OCI-LY3 (cell line): ENCODE measurements at regions not wholly inside any gene's neighbourhood (a gene's known extent, or its start where the extent isn't known, plus 50 kb on each side); places are given as distances from the start of the nearest gene placed in this dataset.
"Not testable (repeated sequence)": the region's sequence is repeated elsewhere in the genome, so short reads cannot be mapped to it uniquely, and the experiment has no call there.

Experiments used
- H2AFZ ChIP-seq: fragments of 200-600, 300-600 bp; shearing (Covaris generic); 2 replicates; pipeline ENCODE4 v1.6.0; 2014; ENCODE audit warnings: antibody characterized with exemption, low read depth, low read length
- H3K27ac ChIP-seq: fragments of 200-600, 300-600 bp; sonication (generic); 2 replicates; pipeline ENCODE4 v1.5.1; 2014; ENCODE audit warnings: mild to moderate bottlenecking, low read length, moderate library complexity, mixed read lengths
- H3K27me3 ChIP-seq: fragments of 200-600, 300-600 bp; sonication (generic); 2 replicates; pipeline ENCODE4 v1.6.1; 2014; ENCODE audit warnings: low read depth, low read length, mixed read lengths
- H3K36me3 ChIP-seq: fragments of 200-600, 300-600 bp; sonication (generic); replicated peaks from 2 replicates; pipeline ENCODE3; 2014; ENCODE audit warnings: low read depth, low read length, mixed read lengths
- H3K4me1 ChIP-seq: fragments of 300-600, 200-600 bp; sonication (generic); 2 replicates; pipeline ENCODE4 v1.6.1; 2014; ENCODE audit warnings: low read length, mixed read lengths
- H3K4me2 ChIP-seq: fragments of 200-600, 300-600 bp; sonication (generic); 2 replicates; pipeline ENCODE4 v1.6.1; 2014; ENCODE audit warnings: low read length, mixed read lengths
- H3K4me3 ChIP-seq: fragments of 300-600, 200-600 bp; sonication (generic); 2 replicates; pipeline ENCODE4 v1.5.1; 2014; ENCODE audit warnings: antibody characterized with exemption, mild to moderate bottlenecking, low read length, moderate library complexity
- H3K79me2 ChIP-seq: fragments of 300-600, 200-600 bp; shearing (Covaris generic); 2 replicates; pipeline ENCODE4 v1.6.1; 2014; ENCODE audit warnings: mild to moderate bottlenecking, low read length, mixed read lengths
- H3K9ac ChIP-seq: fragments of 300-600, 200-600 bp; shearing (Covaris generic); 2 replicates; pipeline ENCODE4 v1.6.0; 2014; ENCODE audit warnings: mild to moderate bottlenecking, low read length, moderate library complexity
- H3K9me3 ChIP-seq: fragments of 200-600, 300-600 bp; shearing (Covaris generic); 2 replicates; pipeline ENCODE4 v1.6.1; 2014; ENCODE audit warnings: low read length, mixed read lengths; ENCODE audit not compliant: insufficient read depth
- H4K20me1 ChIP-seq: fragments of 200-600, 300-600 bp; sonication (generic); 2 replicates; pipeline ENCODE4 v1.6.1; 2016; ENCODE audit warnings: low read length, mixed read lengths; ENCODE audit not compliant: insufficient read depth
- EZH2phosphoT487 ChIP-seq: fragments of 200-600 bp; shearing (Covaris generic); IDR thresholded peaks from 2 replicates; pipeline ENCODE4 v1.6.1; 2018; ENCODE audit warnings: antibody characterized with exemption, mixed run types, low read depth
- TF ChIP-seq, protein P1 (sequence below): fragments of 200-600, 300-600 bp; sonication (generic); IDR thresholded peaks from 2 replicates; pipeline ENCODE4 v1.5.1; 2014; ENCODE audit warnings: antibody characterized with exemption, low read length, low read depth

DNA sequence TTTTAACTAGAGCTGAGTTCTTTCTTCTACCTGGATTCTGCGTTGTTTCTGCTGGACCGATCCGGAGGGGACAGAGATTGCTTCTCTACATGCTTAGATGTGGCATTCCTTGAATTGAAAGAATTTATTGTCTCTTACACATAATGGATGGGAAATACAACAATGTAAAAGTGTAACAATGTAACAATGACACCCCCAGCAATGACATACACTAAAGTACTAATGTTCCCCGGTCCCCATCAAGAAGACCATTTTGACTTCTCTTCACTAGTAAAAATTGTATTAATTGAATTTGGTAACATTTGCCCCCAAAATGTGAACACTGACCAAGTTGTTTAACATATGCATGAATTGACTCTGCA is 760.2 kb downstream of the TAF11L14 start:
- Histone ChIP-seq H3K4me3 (no peak overlapping the region), H4K20me1 (no peaks in the 10 kb centered on the region), H3K4me1 (no peaks in the 10 kb centered on the region), H3K9me3 (no peaks in the 10 kb centered on the region), H3K27me3 (no peaks in the 10 kb centered on the region), H2AFZ (no peak overlapping the region), H3K4me2 (peak overlapping the region; percentile 77; the same call in 1 of the 2 replicates), H3K9ac (no peak overlapping the region), H3K79me2 (no peaks in the 10 kb centered on the region), H3K27ac (no peak overlapping the region), H3K36me3 (no peaks in the 10 kb centered on the region)
- no peak for TF ChIP-seq EZH2phosphoT487
- TF ChIP-seq, protein P1, sequence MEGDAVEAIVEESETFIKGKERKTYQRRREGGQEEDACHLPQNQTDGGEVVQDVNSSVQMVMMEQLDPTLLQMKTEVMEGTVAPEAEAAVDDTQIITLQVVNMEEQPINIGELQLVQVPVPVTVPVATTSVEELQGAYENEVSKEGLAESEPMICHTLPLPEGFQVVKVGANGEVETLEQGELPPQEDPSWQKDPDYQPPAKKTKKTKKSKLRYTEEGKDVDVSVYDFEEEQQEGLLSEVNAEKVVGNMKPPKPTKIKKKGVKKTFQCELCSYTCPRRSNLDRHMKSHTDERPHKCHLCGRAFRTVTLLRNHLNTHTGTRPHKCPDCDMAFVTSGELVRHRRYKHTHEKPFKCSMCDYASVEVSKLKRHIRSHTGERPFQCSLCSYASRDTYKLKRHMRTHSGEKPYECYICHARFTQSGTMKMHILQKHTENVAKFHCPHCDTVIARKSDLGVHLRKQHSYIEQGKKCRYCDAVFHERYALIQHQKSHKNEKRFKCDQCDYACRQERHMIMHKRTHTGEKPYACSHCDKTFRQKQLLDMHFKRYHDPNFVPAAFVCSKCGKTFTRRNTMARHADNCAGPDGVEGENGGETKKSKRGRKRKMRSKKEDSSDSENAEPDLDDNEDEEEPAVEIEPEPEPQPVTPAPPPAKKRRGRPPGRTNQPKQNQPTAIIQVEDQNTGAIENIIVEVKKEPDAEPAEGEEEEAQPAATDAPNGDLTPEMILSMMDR: no peak

DNA sequence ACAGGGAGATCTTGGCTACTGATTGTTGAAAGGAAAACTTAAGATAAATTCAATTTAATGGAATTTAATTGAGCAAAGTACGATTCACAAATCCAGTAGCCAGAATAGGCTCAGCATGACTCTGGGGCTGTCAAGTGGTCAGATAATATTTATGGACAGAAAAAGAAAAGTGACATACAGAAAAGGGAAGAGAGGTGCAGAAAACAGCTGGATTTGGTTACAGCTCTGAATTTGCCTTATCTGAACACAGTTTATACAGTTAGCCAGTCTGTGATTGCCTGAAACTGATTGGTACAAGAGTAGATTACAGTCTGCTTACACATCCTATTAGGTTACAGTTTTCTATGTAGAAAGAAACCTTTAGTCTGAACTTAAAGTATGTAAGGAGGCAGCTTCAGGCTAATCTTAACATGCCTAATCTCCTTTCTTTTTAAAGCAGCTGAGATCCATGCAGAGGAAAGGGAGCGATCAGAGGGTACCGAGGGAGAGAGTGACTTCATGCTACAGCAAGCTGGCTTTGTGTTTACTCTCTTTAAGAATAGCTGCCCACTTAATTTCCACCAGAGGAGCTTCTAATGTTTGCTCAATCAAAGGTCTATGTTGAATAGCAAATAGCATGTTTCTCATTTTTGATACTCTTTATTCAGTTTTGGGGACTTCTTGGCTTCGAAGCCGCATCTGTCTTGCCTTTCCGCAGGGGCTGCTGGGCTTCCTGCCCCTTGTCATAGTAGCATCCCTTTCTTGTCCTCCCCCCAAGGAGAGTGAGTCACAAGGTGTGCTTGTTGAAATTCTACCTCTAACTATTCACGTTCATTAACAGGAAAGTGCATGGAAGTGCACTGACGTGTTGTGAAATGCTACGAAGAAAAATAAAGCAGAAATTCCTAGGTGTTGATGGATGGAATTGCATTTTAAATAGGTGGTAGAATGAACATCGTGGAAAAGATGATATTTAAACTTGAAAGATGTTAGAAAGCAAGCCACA is 761.2 kb downstream of the TAF11L14 start:
- no peaks in the 10 kb centered on the region for H3K36me3 ChIP-seq
- no peaks in the 10 kb centered on the region for H4K20me1 ChIP-seq
- no peak overlapping the region for H3K9ac ChIP-seq
- H3K4me1 ChIP-seq: no peaks in the 10 kb centered on the region
- H3K27me3 ChIP-seq: no peaks in the 10 kb centered on the region
- H2AFZ ChIP-seq: no peak overlapping the region
- no peak for TF ChIP-seq EZH2phosphoT487
- TF ChIP-seq, protein P1: no peak
- H3K27ac ChIP-seq: no peak overlapping the region
- no peaks in the 10 kb centered on the region for H3K9me3 ChIP-seq
- no peak overlapping the region for H3K4me2 ChIP-seq
- no peaks in the 10 kb centered on the region for H3K79me2 ChIP-seq
- no peak overlapping the region for H3K4me3 ChIP-seq

DNA sequence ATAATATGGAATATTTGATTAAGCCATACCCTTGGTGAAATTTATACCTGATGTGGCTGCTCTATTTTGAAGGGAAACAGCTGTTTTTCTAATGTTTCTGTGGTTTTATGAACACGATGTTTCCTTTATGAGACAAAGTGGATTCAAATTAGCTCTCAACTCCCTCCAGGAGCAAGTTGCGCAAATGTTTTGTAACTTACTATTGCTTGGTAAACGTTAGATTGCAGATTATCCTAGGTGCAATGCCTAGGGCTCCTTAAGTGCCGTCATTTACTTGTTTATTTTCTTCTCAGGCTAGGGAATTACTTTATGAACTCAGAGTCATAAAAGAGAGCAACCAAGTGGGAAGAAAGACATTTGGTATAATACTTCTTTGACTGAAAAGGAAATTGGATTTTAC is 763.1 kb downstream of the TAF11L14 start:
- Histone ChIP-seq H3K9ac (no peak overlapping the region), H4K20me1 (no peaks in the 10 kb centered on the region), H2AFZ (no peak overlapping the region), H3K79me2 (no peaks in the 10 kb centered on the region), H3K4me1 (no peaks in the 10 kb centered on the region), H3K27me3 (no peaks in the 10 kb centered on the region), H3K4me3 (no peak overlapping the region), H3K9me3 (no peaks in the 10 kb centered on the region), H3K4me2 (no peak overlapping the region), H3K27ac (no peak overlapping the region), H3K36me3 (no peaks in the 10 kb centered on the region)
- TF ChIP-seq, protein P1: no peak
- TF ChIP-seq EZH2phosphoT487: no peak

DNA sequence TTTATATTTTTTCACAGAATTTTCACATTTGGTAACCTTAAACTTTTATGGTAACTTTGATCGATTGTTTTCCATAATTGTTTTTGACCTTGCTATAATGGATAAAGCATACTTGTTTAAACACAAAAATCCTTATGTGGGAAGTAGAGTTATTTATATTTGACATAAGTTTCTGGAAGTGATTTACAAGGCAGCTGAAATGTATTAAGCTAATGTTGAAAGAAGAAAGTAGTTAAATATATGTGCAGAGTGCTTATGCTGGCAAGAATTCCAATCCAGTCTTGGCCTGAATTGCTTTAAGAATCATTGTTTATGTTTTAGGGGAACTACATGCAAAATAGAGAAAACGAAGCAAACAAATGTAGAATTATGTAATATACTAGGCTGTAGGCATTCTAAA is 763.6 kb downstream of the TAF11L14 start:
- no peak overlapping the region for H2AFZ ChIP-seq
- H3K9me3 ChIP-seq: no peaks in the 10 kb centered on the region
- H3K9ac ChIP-seq: no peak overlapping the region
- H3K4me3 ChIP-seq: no peak overlapping the region
- no peaks in the 10 kb centered on the region for H3K36me3 ChIP-seq
- TF ChIP-seq, protein P1: no peak
- TF ChIP-seq EZH2phosphoT487: no peak
- H4K20me1 ChIP-seq: no peaks in the 10 kb centered on the region
- H3K27ac ChIP-seq: no peak overlapping the region
- no peaks in the 10 kb centered on the region for H3K79me2 ChIP-seq
- no peaks in the 10 kb centered on the region for H3K27me3 ChIP-seq
- no peaks in the 10 kb centered on the region for H3K4me1 ChIP-seq
- H3K4me2 ChIP-seq: no peak overlapping the region

DNA sequence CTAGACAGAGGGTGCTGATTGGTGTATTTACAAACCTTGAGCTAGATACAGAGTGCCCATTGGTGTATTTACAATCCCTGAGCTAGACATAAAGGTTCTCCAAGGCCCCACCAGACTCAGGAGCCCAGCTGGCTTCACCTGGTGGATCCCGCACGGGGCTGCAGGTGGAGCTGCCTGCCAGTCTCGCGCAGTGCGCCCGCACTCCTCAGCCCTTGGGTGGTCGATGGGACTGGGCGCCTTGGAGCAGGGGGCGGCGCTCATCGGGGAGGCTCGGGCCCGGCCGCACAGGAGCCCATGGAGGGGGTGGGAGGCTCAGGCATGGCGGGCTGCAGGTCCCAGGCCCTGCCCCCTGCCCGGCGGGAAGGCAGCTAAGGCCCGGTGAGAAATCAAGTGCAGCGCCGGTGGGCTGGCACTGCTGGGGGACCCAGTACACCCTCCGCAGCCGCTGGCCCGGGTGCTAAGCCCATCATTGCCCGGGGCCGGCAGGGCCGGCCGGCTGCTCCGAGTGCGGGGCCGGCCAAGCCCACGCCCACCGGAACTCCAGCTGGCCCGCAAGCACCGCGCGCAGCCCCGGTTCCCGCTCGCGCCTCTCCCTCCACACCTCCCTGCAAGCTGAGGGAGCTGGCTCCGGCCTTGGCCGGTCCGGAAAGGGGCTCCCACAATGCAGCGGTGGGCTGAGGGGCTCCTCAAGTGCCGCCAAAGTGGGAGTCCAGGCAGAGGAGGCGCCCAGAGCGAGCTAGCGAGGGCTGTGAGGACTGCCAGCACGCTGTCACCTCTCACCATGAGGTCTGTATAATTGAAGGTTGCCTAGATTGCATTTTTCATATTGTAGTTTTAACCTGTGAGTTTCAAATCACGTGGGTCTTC is 765.4 kb downstream of the TAF11L14 start:
- not testable (repeated sequence) for H3K4me1 ChIP-seq, H3K4me3 ChIP-seq, H3K27ac ChIP-seq, H3K36me3 ChIP-seq, H3K9me3 ChIP-seq, H4K20me1 ChIP-seq, H2AFZ ChIP-seq, H3K79me2 ChIP-seq, H3K4me2 ChIP-seq, H3K27me3 ChIP-seq, H3K9ac ChIP-seq
